IPS-20b (cell line): ENCODE measurements at regions not wholly inside any gene's neighbourhood (a gene's known extent, or its start where the extent isn't known, plus 50 kb on each side); places are given as distances from the start of the nearest gene placed in this dataset.

Experiments used
- H3K27ac ChIP-seq: one replicate; pipeline ENCODE4 v1.5.1; 2013; ENCODE audit warnings: low read length
- H3K27me3 ChIP-seq: 2 replicates; pipeline ENCODE4 v1.6.1; 2013; ENCODE audit warnings: mild to moderate bottlenecking, low read length, inconsistent platforms; ENCODE audit not compliant: insufficient read depth
- H3K36me3 ChIP-seq: 2 replicates; pipeline ENCODE4 v1.6.1; 2013; ENCODE audit warnings: low read depth, mild to moderate bottlenecking, inconsistent platforms, low read length, moderate library complexity; ENCODE audit not compliant: insufficient read depth
- H3K4me1 ChIP-seq: 2 replicates; pipeline ENCODE4 v1.6.1; 2013; ENCODE audit warnings: mild to moderate bottlenecking, control low read depth, inconsistent platforms, low read length, moderate library complexity; ENCODE audit not compliant: insufficient read depth
- H3K4me3 ChIP-seq: 2 replicates; pipeline ENCODE4 v1.5.1; 2013; ENCODE audit warnings: mild to moderate bottlenecking, low read length, inconsistent platforms
- H3K9ac ChIP-seq: 2 replicates; pipeline ENCODE4 v1.6.1; 2013; ENCODE audit warnings: low read depth, mild to moderate bottlenecking, inconsistent platforms, low read length, moderate library complexity
- H3K9me3 ChIP-seq: 2 replicates; pipeline ENCODE4 v1.6.1; 2013; ENCODE audit warnings: mild to moderate bottlenecking, low read depth, low read length, inconsistent platforms; ENCODE audit not compliant: insufficient read depth

- H3K27ac ChIP-seq, result no peak overlapping the region
- H3K9ac ChIP-seq, result no peak overlapping the region
- H3K4me1 ChIP-seq, result no peaks in the 10 kb centered on the region
- H3K9me3 ChIP-seq, result no peaks in the 10 kb centered on the region
- H3K27me3 ChIP-seq, result no peaks in the 10 kb centered on the region
- H3K36me3 ChIP-seq, result no peaks in the 10 kb centered on the region
- no peak overlapping the region for H3K4me3 ChIP-seq
These were observed 179.3 kb downstream of the GALC start for GRCh38 chr14:87813686-87814085.

- Histone ChIP-seq H3K4me3 (no peak overlapping the region), H3K36me3 (no peaks in the 10 kb centered on the region)
These were observed 179.8 kb downstream of the GALC start for GRCh38 chr14:87813211-87813610.

GRCh38 chr14:87811246-87811645, 181.7 kb downstream of the GALC start:
- no peak overlapping the region for H3K9ac ChIP-seq
- no peaks in the 10 kb centered on the region for H3K36me3 ChIP-seq
- H3K4me3 ChIP-seq, result no peak overlapping the region
- no peaks in the 10 kb centered on the region for H3K4me1 ChIP-seq
- H3K27ac ChIP-seq, result no peak overlapping the region
- no peaks in the 10 kb centered on the region for H3K9me3 ChIP-seq
- H3K27me3 ChIP-seq, result no peaks in the 10 kb centered on the region

More at GRCh38 chr14:87813211-87813610, 179.8 kb downstream of the GALC start:
- Histone ChIP-seq H3K9me3 (no peaks in the 10 kb centered on the region), H3K27ac (no peak overlapping the region), H3K27me3 (no peaks in the 10 kb centered on the region), H3K4me1 (no peaks in the 10 kb centered on the region), H3K9ac (no peak overlapping the region)

- H3K9ac ChIP-seq, result no peak overlapping the region
- H3K4me3 ChIP-seq, result no peak overlapping the region
- no peaks in the 10 kb centered on the region for H3K4me1 ChIP-seq
- H3K9me3 ChIP-seq, result no peaks in the 10 kb centered on the region
- no peaks in the 10 kb centered on the region for H3K36me3 ChIP-seq
- no peaks in the 10 kb centered on the region for H3K27me3 ChIP-seq
- H3K27ac ChIP-seq, result no peak overlapping the region
These were observed 182.3 kb downstream of the GALC start for GRCh38 chr14:87810711-87811110.

- H3K27me3 ChIP-seq, result no peaks in the 10 kb centered on the region
- H3K4me3 ChIP-seq, result no peak overlapping the region
- H3K4me1 ChIP-seq, result no peaks in the 10 kb centered on the region
- no peaks in the 10 kb centered on the region for H3K36me3 ChIP-seq
- no peak overlapping the region for H3K27ac ChIP-seq
- no peak overlapping the region for H3K9ac ChIP-seq
- H3K9me3 ChIP-seq, result no peaks in the 10 kb centered on the region
These were observed 183.7 kb downstream of the GALC start for GRCh38 chr14:87809261-87809660.

- H3K4me1 ChIP-seq, result no peaks in the 10 kb centered on the region
- no peak overlapping the region for H3K27ac ChIP-seq
- no peaks in the 10 kb centered on the region for H3K9me3 ChIP-seq
- no peak overlapping the region for H3K9ac ChIP-seq
- no peaks in the 10 kb centered on the region for H3K27me3 ChIP-seq
- no peaks in the 10 kb centered on the region for H3K36me3 ChIP-seq
- H3K4me3 ChIP-seq, result no peak overlapping the region
These were observed 187.7 kb downstream of the GALC start for GRCh38 chr14:87805315-87805723.

DNA sequence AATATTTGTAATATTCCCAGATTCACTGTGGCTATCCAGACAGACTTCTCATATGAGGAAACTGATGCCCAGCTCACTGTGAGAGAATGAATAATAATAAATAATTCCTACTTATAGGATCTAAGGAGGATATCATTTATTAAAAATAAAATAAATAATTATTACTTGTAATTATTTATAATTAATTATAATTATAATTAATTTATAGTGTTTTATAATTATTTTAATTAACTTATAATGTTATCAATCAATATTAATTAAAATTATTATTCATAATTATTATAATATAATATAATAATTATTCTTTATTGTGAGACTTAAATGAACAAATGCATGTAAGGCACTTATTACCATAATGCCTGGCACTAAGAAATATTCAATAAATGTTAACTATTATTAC, 192.8 kb downstream of the GALC start:
- no peak overlapping the region for H3K4me3 ChIP-seq
- no peak overlapping the region for H3K27ac ChIP-seq
- H3K9ac ChIP-seq, result no peak overlapping the region
- no peaks in the 10 kb centered on the region for H3K27me3 ChIP-seq
- no peaks in the 10 kb centered on the region for H3K36me3 ChIP-seq
- H3K4me1 ChIP-seq, result peaks cover 12% of the 10 kb centered on the region; the same call in 1 of the 2 replicates
- no peaks in the 10 kb centered on the region for H3K9me3 ChIP-seq

- Histone ChIP-seq H3K27me3 (no peaks in the 10 kb centered on the region), H3K9ac (no peak overlapping the region), H3K27ac (no peak overlapping the region), H3K36me3 (no peaks in the 10 kb centered on the region), H3K9me3 (no peaks in the 10 kb centered on the region), H3K4me1 (peaks cover 12% of the 10 kb centered on the region; the same call in 1 of the 2 replicates), H3K4me3 (no peak overlapping the region)
These were observed 193.6 kb downstream of the GALC start for GRCh38 chr14:87799400-87799799.

DNA sequence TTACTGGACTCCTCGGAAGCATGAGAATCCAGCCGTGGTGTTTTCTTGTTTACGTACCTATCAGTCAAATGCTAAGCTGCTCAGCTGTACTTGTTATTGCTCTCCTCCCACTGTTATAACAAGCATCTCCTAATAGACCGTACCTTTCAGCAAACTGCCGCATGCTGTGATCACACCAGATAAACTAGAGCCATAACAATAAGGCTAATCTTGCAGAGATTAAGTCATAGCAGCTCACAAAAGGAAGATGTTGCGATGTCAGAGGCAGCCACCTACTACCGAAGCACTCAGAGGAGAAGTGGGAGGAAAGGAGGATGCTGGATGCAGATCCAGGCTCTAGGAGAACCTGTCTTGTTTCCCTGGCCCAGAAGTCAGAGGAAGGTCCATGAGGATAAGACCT, 196.0 kb downstream of the GALC start:
- no peak overlapping the region for H3K27ac ChIP-seq
- H3K36me3 ChIP-seq, result no peaks in the 10 kb centered on the region
- H3K9me3 ChIP-seq, result no peaks in the 10 kb centered on the region
- H3K4me1 ChIP-seq, result peaks cover 12% of the 10 kb centered on the region; the same call in 1 of the 2 replicates
- H3K27me3 ChIP-seq, result no peaks in the 10 kb centered on the region
- H3K9ac ChIP-seq, result no peak overlapping the region
- H3K4me3 ChIP-seq, result no peak overlapping the region

GRCh38 chr14:87794561-87794960, 198.4 kb downstream of the GALC start:
- H3K4me1 ChIP-seq, result peaks cover 9% of the 10 kb centered on the region; the same call in 1 of the 2 replicates
- no peak overlapping the region for H3K4me3 ChIP-seq
- no peak overlapping the region for H3K9ac ChIP-seq
- no peaks in the 10 kb centered on the region for H3K9me3 ChIP-seq
- no peak overlapping the region for H3K27ac ChIP-seq
- no peaks in the 10 kb centered on the region for H3K27me3 ChIP-seq
- H3K36me3 ChIP-seq, result no peaks in the 10 kb centered on the region

- Histone ChIP-seq H3K9ac (no peak overlapping the region), H3K27ac (no peak overlapping the region), H3K4me3 (no peak overlapping the region), H3K27me3 (no peaks in the 10 kb centered on the region), H3K4me1 (no peaks in the 10 kb centered on the region), H3K36me3 (no peaks in the 10 kb centered on the region), H3K9me3 (peaks cover 8% of the 10 kb centered on the region)
These were observed 207.1 kb downstream of the GALC start for GRCh38 chr14:87785897-87786296.

DNA sequence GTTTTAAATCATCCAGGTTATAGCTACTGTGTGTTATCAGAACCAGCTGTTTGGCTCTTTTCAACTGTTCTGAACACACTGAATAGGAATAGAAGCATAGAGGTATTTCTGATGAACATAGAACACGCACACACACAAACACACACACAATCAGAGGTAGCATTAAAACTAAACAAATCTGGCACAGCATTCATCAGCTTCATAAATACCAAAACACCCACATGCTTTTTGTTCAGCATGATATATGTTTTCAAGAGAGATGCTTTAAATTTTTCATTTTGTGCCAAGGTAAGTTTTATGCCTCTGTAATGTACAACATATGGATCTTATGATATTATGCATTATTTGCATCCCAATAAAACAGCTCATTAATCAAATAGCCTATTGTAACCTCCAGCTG, 208.6 kb downstream of the GALC start:
- Histone ChIP-seq H3K4me3 (no peak overlapping the region), H3K36me3 (no peaks in the 10 kb centered on the region), H3K27me3 (no peaks in the 10 kb centered on the region), H3K4me1 (no peaks in the 10 kb centered on the region), H3K27ac (no peak overlapping the region), H3K9ac (no peak overlapping the region), H3K9me3 (peaks cover 8% of the 10 kb centered on the region)

DNA sequence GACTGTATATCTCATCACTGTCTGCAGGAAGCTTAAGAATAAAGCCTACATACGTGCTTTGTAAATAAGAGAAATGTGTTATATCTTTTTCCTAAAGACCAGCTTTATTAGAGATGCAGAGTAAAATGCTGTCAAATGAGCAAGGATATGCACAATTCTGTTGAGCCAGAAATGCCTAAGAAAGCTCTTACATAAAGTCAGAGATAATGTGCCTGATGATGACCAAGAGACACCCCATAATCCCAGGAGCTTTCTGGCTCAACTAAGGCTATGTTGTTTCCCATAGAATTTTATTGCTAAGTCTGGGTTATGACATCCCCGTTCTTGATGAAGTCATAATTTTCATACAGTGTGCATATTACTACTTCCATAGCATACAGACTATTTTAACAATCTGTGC, 209.9 kb downstream of the GALC start:
- Histone ChIP-seq H3K36me3 (no peaks in the 10 kb centered on the region), H3K27me3 (no peaks in the 10 kb centered on the region), H3K9me3 (peaks cover 8% of the 10 kb centered on the region), H3K4me3 (no peak overlapping the region), H3K4me1 (no peaks in the 10 kb centered on the region), H3K27ac (no peak overlapping the region), H3K9ac (no peak overlapping the region)
